ENCODE measurements at regions not wholly inside any gene's neighbourhood (a gene's known extent, or its start where the extent isn't known, plus 50 kb on each side); places are given as distances from the start of the nearest gene placed in this dataset.
A peak's percentile ranks its signal among the peaks of the same experiment; 100 is the strongest.

GRCh38 chr9:80522465-80522864 lies 950.7 kb downstream of the TLE4 start:
- WGBS, 3 donors, result 87 to 88% (median 88%) methylated on average over 3 of the region's 3 CpGs
- Histone ChIP-seq H3K4me1 (ENCODE audit: control insufficient read depth in 3 of 3, insufficient read depth in 2 of 3, low read depth in 1 of 3, low read length in 2 of 3) (no peaks in the 10 kb centered on the region), H3K9me3 (ENCODE audit: control insufficient read depth in 2 of 2, insufficient read depth in 1 of 2, low read depth in 1 of 2, low read length in 1 of 2) (peaks cover 0 to 5% of the 10 kb centered on the region in 2 donors), H3K27me3 (ENCODE audit: control insufficient read depth in 3 of 3, insufficient read depth in 3 of 3, low read length in 3 of 3) (no peaks in the 10 kb centered on the region), H3K27ac (ENCODE audit: low read depth in 1 of 3, low read length in 2 of 3) (no peak overlapping the region), H3K4me3 (ENCODE audit: low read depth in 1 of 3, low read length in 3 of 3) (no peak overlapping the region), H3K36me3 (ENCODE audit: control insufficient read depth in 3 of 3, insufficient read depth in 2 of 3, low read depth in 1 of 3, low read length in 3 of 3) (no peaks in the 10 kb centered on the region)
- no peak for DNase-seq
- no peak for FAIRE-seq

DNA sequence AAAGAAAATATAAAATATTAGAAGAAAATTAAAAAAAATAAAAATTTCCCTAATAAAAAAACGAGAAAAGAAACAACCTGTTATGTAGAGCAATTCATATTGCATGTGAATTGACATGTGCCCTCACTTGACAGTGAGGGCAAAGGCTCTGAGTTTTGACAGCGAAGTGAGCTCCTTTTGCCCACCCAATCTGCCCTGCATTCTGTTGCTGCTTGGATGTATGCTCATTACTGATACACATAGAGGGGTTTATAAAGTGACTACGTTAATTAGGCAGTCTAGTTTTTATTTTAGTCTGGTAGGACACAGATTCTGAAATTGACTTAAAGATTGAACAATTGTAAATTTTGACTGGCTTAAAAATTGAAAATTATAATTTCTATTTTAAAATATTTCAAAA lies 949.4 kb downstream of the TLE4 start:
- no peak for DNase-seq
- Histone ChIP-seq H3K4me1 (ENCODE audit: control insufficient read depth in 3 of 3, insufficient read depth in 2 of 3, low read depth in 1 of 3, low read length in 2 of 3) (no peaks in the 10 kb centered on the region), H3K27ac (ENCODE audit: low read depth in 1 of 3, low read length in 2 of 3) (no peak overlapping the region), H3K27me3 (ENCODE audit: control insufficient read depth in 3 of 3, insufficient read depth in 3 of 3, low read length in 3 of 3) (no peaks in the 10 kb centered on the region), H3K9me3 (ENCODE audit: control insufficient read depth in 2 of 2, insufficient read depth in 1 of 2, low read depth in 1 of 2, low read length in 1 of 2) (peaks cover 0 to 5% of the 10 kb centered on the region in 2 donors), H3K36me3 (ENCODE audit: control insufficient read depth in 3 of 3, insufficient read depth in 2 of 3, low read depth in 1 of 3, low read length in 3 of 3) (no peaks in the 10 kb centered on the region), H3K4me3 (ENCODE audit: low read depth in 1 of 3, low read length in 3 of 3) (no peak overlapping the region)
- 36 to 61% (median 44%) methylated on average over 3 of the region's 3 CpGs for WGBS, 3 donors
- FAIRE-seq, result no peak

DNA sequence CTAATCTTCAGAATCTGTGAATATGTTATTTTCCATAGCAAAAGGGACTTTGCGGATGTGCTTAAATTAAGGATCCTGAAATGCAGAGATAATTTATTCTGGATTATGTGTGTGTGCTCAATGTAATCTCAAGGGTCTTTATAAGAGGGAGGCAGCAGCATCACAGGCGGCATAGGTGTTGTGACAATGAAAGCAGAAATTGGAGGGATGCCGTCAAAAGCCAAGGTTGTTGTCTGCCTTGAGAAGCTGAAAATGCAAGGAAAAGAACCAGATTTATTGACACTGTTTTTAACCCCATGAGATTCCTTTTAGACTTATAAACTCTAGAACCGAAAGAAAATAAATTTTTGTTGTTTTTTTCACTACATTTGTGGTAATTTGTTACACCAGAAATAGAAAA lies 948.5 kb downstream of the TLE4 start:
- FAIRE-seq (no peak), DNase-seq (no peak)
- no peaks in the 10 kb centered on the region for H3K27me3 ChIP-seq (ENCODE audit: control insufficient read depth in 3 of 3, insufficient read depth in 3 of 3, low read length in 3 of 3)
- WGBS, 3 donors, result 82 to 89% (median 83%) methylated on average over 4 of the region's 4 CpGs
- H3K27ac ChIP-seq (ENCODE audit: low read depth in 1 of 3, low read length in 2 of 3), result no peak overlapping the region
- H3K4me1 ChIP-seq (ENCODE audit: control insufficient read depth in 3 of 3, insufficient read depth in 2 of 3, low read depth in 1 of 3, low read length in 2 of 3), result no peaks in the 10 kb centered on the region
- H3K36me3 ChIP-seq (ENCODE audit: control insufficient read depth in 3 of 3, insufficient read depth in 2 of 3, low read depth in 1 of 3, low read length in 3 of 3), result no peaks in the 10 kb centered on the region
- H3K9me3 ChIP-seq (ENCODE audit: control insufficient read depth in 2 of 2, insufficient read depth in 1 of 2, low read depth in 1 of 2, low read length in 1 of 2), result peaks cover 0 to 5% of the 10 kb centered on the region in 2 donors
- H3K4me3 ChIP-seq (ENCODE audit: low read depth in 1 of 3, low read length in 3 of 3), result no peak overlapping the region

DNA sequence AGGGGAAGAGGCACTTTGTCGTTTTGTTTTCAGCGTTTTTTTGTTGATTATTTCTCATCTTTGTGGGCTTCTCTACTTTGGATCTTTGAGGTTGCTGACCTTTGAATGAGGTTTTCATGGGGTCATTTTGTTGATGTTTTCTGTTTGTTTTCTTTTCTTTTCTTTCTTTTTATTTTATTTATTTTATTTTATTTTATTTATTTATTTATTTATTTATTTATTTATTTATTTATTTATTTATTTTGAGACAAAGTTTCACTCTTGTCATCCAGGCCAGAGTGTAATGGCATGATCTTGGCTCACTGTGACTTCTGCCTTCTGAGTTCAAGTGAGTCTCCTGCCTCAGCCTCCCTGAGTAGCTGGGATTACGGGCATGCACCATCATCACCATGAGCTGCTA lies 946.7 kb downstream of the TLE4 start:
- FAIRE-seq, result no peak
- WGBS, 3 donors, result 84 to 91% (median 88%) methylated on average over 3 of the region's 3 CpGs
- Histone ChIP-seq H3K9me3 (ENCODE audit: control insufficient read depth in 2 of 2, insufficient read depth in 1 of 2, low read depth in 1 of 2, low read length in 1 of 2) (peaks cover 0 to 5% of the 10 kb centered on the region in 2 donors), H3K4me1 (ENCODE audit: control insufficient read depth in 3 of 3, insufficient read depth in 2 of 3, low read depth in 1 of 3, low read length in 2 of 3) (no peaks in the 10 kb centered on the region), H3K27me3 (ENCODE audit: control insufficient read depth in 3 of 3, insufficient read depth in 3 of 3, low read length in 3 of 3) (no peaks in the 10 kb centered on the region), H3K27ac (ENCODE audit: low read depth in 1 of 3, low read length in 2 of 3) (no peak overlapping the region), H3K4me3 (ENCODE audit: low read depth in 1 of 3, low read length in 3 of 3) (no peak overlapping the region), H3K36me3 (ENCODE audit: control insufficient read depth in 3 of 3, insufficient read depth in 2 of 3, low read depth in 1 of 3, low read length in 3 of 3) (no peaks in the 10 kb centered on the region)
- no peak for DNase-seq

GRCh38 chr9:80516679-80517078 lies 944.9 kb downstream of the TLE4 start:
- H3K27me3 ChIP-seq (ENCODE audit: control insufficient read depth in 3 of 3, insufficient read depth in 3 of 3, low read length in 3 of 3), result no peaks in the 10 kb centered on the region
- H3K27ac ChIP-seq (ENCODE audit: low read depth in 1 of 3, low read length in 2 of 3), result no peak overlapping the region
- no peaks in the 10 kb centered on the region for H3K4me1 ChIP-seq (ENCODE audit: control insufficient read depth in 3 of 3, insufficient read depth in 2 of 3, low read depth in 1 of 3, low read length in 2 of 3)
- H3K9me3 ChIP-seq (ENCODE audit: control insufficient read depth in 2 of 2, insufficient read depth in 1 of 2, low read depth in 1 of 2, low read length in 1 of 2), result peaks cover 0 to 5% of the 10 kb centered on the region in 2 donors
- H3K4me3 ChIP-seq (ENCODE audit: low read depth in 1 of 3, low read length in 3 of 3), result no peak overlapping the region
- 70 to 79% (median 76%) methylated on average over 3 of the region's 3 CpGs for WGBS, 3 donors
- no peak for DNase-seq
- H3K36me3 ChIP-seq (ENCODE audit: control insufficient read depth in 3 of 3, insufficient read depth in 2 of 3, low read depth in 1 of 3, low read length in 3 of 3), result no peaks in the 10 kb centered on the region
- no peak for FAIRE-seq

GRCh38 chr9:80509358-80509757 lies 937.6 kb downstream of the TLE4 start:
- 50 to 68% (median 61%) methylated on average over 1 of the region's 1 CpG for WGBS, 3 donors
- H3K27me3 ChIP-seq (ENCODE audit: control insufficient read depth in 3 of 3, insufficient read depth in 3 of 3, low read length in 3 of 3), result no peaks in the 10 kb centered on the region
- no peak for DNase-seq
- H3K36me3 ChIP-seq (ENCODE audit: control insufficient read depth in 3 of 3, insufficient read depth in 2 of 3, low read depth in 1 of 3, low read length in 3 of 3), result no peaks in the 10 kb centered on the region
- FAIRE-seq, result no peak
- no peak overlapping the region for H3K27ac ChIP-seq (ENCODE audit: low read depth in 1 of 3, low read length in 2 of 3)
- H3K4me3 ChIP-seq (ENCODE audit: low read depth in 1 of 3, low read length in 3 of 3), result no peak overlapping the region
- H3K4me1 ChIP-seq (ENCODE audit: control insufficient read depth in 3 of 3, insufficient read depth in 2 of 3, low read depth in 1 of 3, low read length in 2 of 3), result no peaks in the 10 kb centered on the region
- no peaks in the 10 kb centered on the region for H3K9me3 ChIP-seq (ENCODE audit: control insufficient read depth in 2 of 2, insufficient read depth in 1 of 2, low read depth in 1 of 2, low read length in 1 of 2)

GRCh38 chr9:80507611-80508010 lies 935.8 kb downstream of the TLE4 start:
- Histone ChIP-seq H3K27ac (ENCODE audit: low read depth in 1 of 3, low read length in 2 of 3) (no peak overlapping the region), H3K36me3 (ENCODE audit: control insufficient read depth in 3 of 3, insufficient read depth in 2 of 3, low read depth in 1 of 3, low read length in 3 of 3) (no peaks in the 10 kb centered on the region), H3K9me3 (ENCODE audit: control insufficient read depth in 2 of 2, insufficient read depth in 1 of 2, low read depth in 1 of 2, low read length in 1 of 2) (no peaks in the 10 kb centered on the region), H3K27me3 (ENCODE audit: control insufficient read depth in 3 of 3, insufficient read depth in 3 of 3, low read length in 3 of 3) (no peaks in the 10 kb centered on the region), H3K4me1 (ENCODE audit: control insufficient read depth in 3 of 3, insufficient read depth in 2 of 3, low read depth in 1 of 3, low read length in 2 of 3) (no peaks in the 10 kb centered on the region), H3K4me3 (ENCODE audit: low read depth in 1 of 3, low read length in 3 of 3) (no peak overlapping the region)
- 65 to 71% (median 67%) methylated on average over 3 of the region's 3 CpGs for WGBS, 3 donors
- FAIRE-seq (no peak), DNase-seq (no peak)

GRCh38 chr9:80504601-80505230 lies 933.0 kb downstream of the TLE4 start:
- WGBS, 3 donors, result 53 to 68% (median 58%) methylated on average over 7 of the region's 7 CpGs
- no peaks in the 10 kb centered on the region for H3K9me3 ChIP-seq (ENCODE audit: control insufficient read depth in 2 of 2, insufficient read depth in 1 of 2, low read depth in 1 of 2, low read length in 1 of 2)
- FAIRE-seq (no peak), DNase-seq (no peak)
- H3K27ac ChIP-seq (ENCODE audit: low read depth in 1 of 3, low read length in 2 of 3), result no peak overlapping the region
- no peaks in the 10 kb centered on the region for H3K4me1 ChIP-seq (ENCODE audit: control insufficient read depth in 3 of 3, insufficient read depth in 2 of 3, low read depth in 1 of 3, low read length in 2 of 3)
- H3K4me3 ChIP-seq (ENCODE audit: low read depth in 1 of 3, low read length in 3 of 3), result no peak overlapping the region
- no peaks in the 10 kb centered on the region for H3K36me3 ChIP-seq (ENCODE audit: control insufficient read depth in 3 of 3, insufficient read depth in 2 of 3, low read depth in 1 of 3, low read length in 3 of 3)
- no peaks in the 10 kb centered on the region for H3K27me3 ChIP-seq (ENCODE audit: control insufficient read depth in 3 of 3, insufficient read depth in 3 of 3, low read length in 3 of 3)

GRCh38 chr9:80503671-80504281 lies 932.0 kb downstream of the TLE4 start:
- no peaks in the 10 kb centered on the region for H3K4me1 ChIP-seq (ENCODE audit: control insufficient read depth in 3 of 3, insufficient read depth in 2 of 3, low read depth in 1 of 3, low read length in 2 of 3)
- DNase-seq (peak in 1 of 2 donors; percentile 6), FAIRE-seq (no peak)
- H3K36me3 ChIP-seq (ENCODE audit: control insufficient read depth in 3 of 3, insufficient read depth in 2 of 3, low read depth in 1 of 3, low read length in 3 of 3), result no peaks in the 10 kb centered on the region
- no peaks in the 10 kb centered on the region for H3K9me3 ChIP-seq (ENCODE audit: control insufficient read depth in 2 of 2, insufficient read depth in 1 of 2, low read depth in 1 of 2, low read length in 1 of 2)
- H3K4me3 ChIP-seq (ENCODE audit: low read depth in 1 of 3, low read length in 3 of 3), result no peak overlapping the region
- H3K27me3 ChIP-seq (ENCODE audit: control insufficient read depth in 3 of 3, insufficient read depth in 3 of 3, low read length in 3 of 3), result no peaks in the 10 kb centered on the region
- 44 to 61% (median 50%) methylated on average over 2 of the region's 2 CpGs for WGBS, 3 donors
- H3K27ac ChIP-seq (ENCODE audit: low read depth in 1 of 3, low read length in 2 of 3), result no peak overlapping the region
